ENCODE measurements at regions not wholly inside any gene's neighbourhood (a gene's known extent, or its start where the extent isn't known, plus 50 kb on each side); places are given as distances from the start of the nearest gene placed in this dataset.

GRCh38 chr14:38901791-38902190 lies 201.2 kb downstream of the SEC23A start:
- no peak for FAIRE-seq
- Histone ChIP-seq H3K4me3 (ENCODE audit: extremely low read depth in 1 of 4, insufficient read depth in 2 of 4, low read depth in 3 of 4, low read length in 4 of 4) (no peak overlapping the region), H3K27me3 (replicated peaks in 1 of 4; ENCODE audit: control insufficient read depth in 3 of 4, extremely low read depth in 1 of 4, insufficient read depth in 3 of 4, low read length in 3 of 4) (peaks cover 0 to 1% (median 0%) of the 10 kb centered on the region in 4 experiments; a peak in 1 of 7 replicates), H3K9me3 (ENCODE audit: insufficient read depth in 2 of 2, low read depth in 1 of 2, low read length in 1 of 2) (no peaks in the 10 kb centered on the region), H2BK12ac (ENCODE audit: low read depth, low read length) (no peak overlapping the region), H4K8ac (ENCODE audit: extremely low read depth, insufficient read depth, low read length) (no peak overlapping the region), H3K9ac (replicated peaks in 1 of 4; ENCODE audit: extremely low read depth in 1 of 4, low read depth in 3 of 4, low read length in 3 of 4) (no peak overlapping the region), H3K79me2 (ENCODE audit: control insufficient read depth in 1 of 2, insufficient read depth in 2 of 2, low read length in 2 of 2) (no peaks in the 10 kb centered on the region), H3K4me1 (replicated peaks in 1 of 4; ENCODE audit: control insufficient read depth in 3 of 4, insufficient read depth in 4 of 4, low read length in 3 of 4) (no peaks in the 10 kb centered on the region), H3K79me1 (ENCODE audit: low read depth, low read length) (no peaks in the 10 kb centered on the region), H2BK120ac (replicated peaks; ENCODE audit: low read depth, low read length) (no peak overlapping the region), H3K36me3 (ENCODE audit: control insufficient read depth in 2 of 4, insufficient read depth in 4 of 4, low read length in 3 of 4) (no peaks in the 10 kb centered on the region), H3K4me2 (ENCODE audit: insufficient read depth in 1 of 2, low read depth in 2 of 2, low read length in 2 of 2) (no peak overlapping the region), H3K23me2 (ENCODE audit: low read depth, low read length) (no peaks in the 10 kb centered on the region), H3K56ac (replicated peaks; ENCODE audit: insufficient read length, low read depth, low read length) (no peak overlapping the region), H2AK5ac (ENCODE audit: low read depth, low read length) (no peak overlapping the region), H3K14ac (ENCODE audit: insufficient read length) (no peak overlapping the region), H2AFZ (ENCODE audit: low read length) (no peak overlapping the region), H3K27ac (ENCODE audit: low read depth, low read length) (no peak overlapping the region), H2BK5ac (ENCODE audit: low read depth, low read length) (no peak overlapping the region), H2BK15ac (ENCODE audit: low read length) (no peak overlapping the region), H4K5ac (ENCODE audit: insufficient read length, low read depth, low read length) (no peak overlapping the region), H4K20me1 (replicated peaks in 1 of 2; ENCODE audit: control insufficient read depth in 1 of 2, insufficient read depth in 2 of 2, low read length in 2 of 2) (no peaks in the 10 kb centered on the region), H3K18ac (ENCODE audit: extremely low read depth, low read length) (no peak overlapping the region), H4K91ac (replicated peaks; ENCODE audit: insufficient read length, low read length) (no peak overlapping the region), H2BK20ac (ENCODE audit: low read length) (no peak overlapping the region), H3K23ac (ENCODE audit: insufficient read length) (no peak overlapping the region), H3K4ac (replicated peaks; ENCODE audit: insufficient read length, low read depth, low read length) (no peak overlapping the region)
- DNase-seq (ENCODE audit: low read depth in 1 of 2, low spot score in 2 of 2) = no peak
- 89% methylated on average over 4 of the region's 4 CpGs; no CpG with 5 or more reads in 1 of the 2 experiments for WGBS, 2 experiments (ENCODE audit: extremely low coverage in 1 of 2, insufficient coverage in 1 of 2, insufficient read length in 1 of 2, insufficient replicate concordance in 2 of 2, low coverage in 1 of 2, low lambda C conversion rate in 2 of 2, missing lambda C conversion rate in 1 of 2)
- CTCF ChIA-PET (ENCODE audit: partially characterized antibody) = interaction anchor here (1.9 kb wide), 1 partner anchor 113 kb away, joined by 8 read pairs; no protein-coding TSS in a partner anchor
- POLR2A ChIA-PET (ENCODE audit: partially characterized antibody) = no interaction called here
- TF ChIP-seq TCF12 (IDR thresholded peaks at IDR 0.05; ENCODE audit: low read depth, low read length) = no peak
- TF ChIP-seq BRCA1 (IDR thresholded peaks at IDR 0.05; ENCODE audit: low read depth, low read length) = no peak
- TF ChIP-seq RFX5 (IDR thresholded peaks at IDR 0.05; ENCODE audit: borderline replicate concordance, low read depth, low read length) = no peak
- TF ChIP-seq ASH2L (IDR thresholded peaks at IDR 0.05; ENCODE audit: low read length) = no peak
- TF ChIP-seq RXRA (IDR thresholded peaks at IDR 0.05; ENCODE audit: insufficient read depth, low read depth, low read length) = no peak
- no peak for TF ChIP-seq CTBP2 (IDR thresholded peaks at IDR 0.05; ENCODE audit: borderline replicate concordance, insufficient read depth, insufficient read length, low read length)
- TF ChIP-seq ATF3 (IDR thresholded peaks at IDR 0.05; ENCODE audit: insufficient read depth, low read depth, low read length) = no peak
- no peak for TF ChIP-seq POLR2AphosphoS5 (IDR thresholded peaks at IDR 0.05; ENCODE audit: low read depth, low read length)
- no peak for TF ChIP-seq PHF8 (conservative IDR thresholded peaks at IDR 0.05; ENCODE audit: low read depth, low read length)
- no peak for TF ChIP-seq CHD2 (IDR thresholded peaks at IDR 0.05; ENCODE audit: low read length)
- no peak for TF ChIP-seq POU5F1 (IDR thresholded peaks at IDR 0.05; ENCODE audit: low read depth, low read length)
- no peak for TF ChIP-seq GTF2F1 (IDR thresholded peaks at IDR 0.05; ENCODE audit: borderline replicate concordance, low read depth, low read length)
- no peak for TF ChIP-seq NRF1 (IDR thresholded peaks at IDR 0.05; ENCODE audit: low read depth, low read length)
- TF ChIP-seq RNF2 (IDR thresholded peaks at IDR 0.05; ENCODE audit: borderline replicate concordance, low read depth, low read length, missing control alignments, poor library complexity, severe bottlenecking) = no peak

Data from H1 (cell line).